IMR-90 (cell line): ENCODE measurements at regions not wholly inside any gene's neighbourhood (a gene's known extent, or its start where the extent isn't known, plus 50 kb on each side); places are given as distances from the start of the nearest gene placed in this dataset.

Experiments
- ATAC-seq: fragments of 200-7000 bp; cut with Tn5 transposase; 2 replicates; pipeline ENCODE4 v1.9.1; 2020; ENCODE audit warnings: low read depth, mild to moderate bottlenecking, moderate library complexity
- BruUV-seq: library from RNA; stranded (reverse); fragments of 400-500 nt; replicated peaks from 2 replicates; lab custom pipeline; 2021; lab: Mats Ljungman, UMichigan
- CTCF ChIA-PET: fragments of 300-600 bp; formaldehyde crosslinking; extraction: SDS; loops from one replicate; lab custom pipeline; 2021; ENCODE audit warnings: antibody characterized with exemption; lab: Yijun Ruan, JAX
- POLR2A ChIA-PET: fragments of 300-600 bp; sonication (Branson Sonifier 250); formaldehyde crosslinking; loops from one replicate; lab custom pipeline; 2022; ENCODE audit warnings: antibody characterized with exemption; ENCODE audit not compliant: unreplicated experiment; lab: Charles Lee
- DNase-seq: peaks from one replicate; pipeline ENCODE4 v3.0.0; 2013
- H2AFZ ChIP-seq: replicated peaks from 2 replicates; pipeline ENCODE3; 2013; ENCODE audit warnings: low read length, mild to moderate bottlenecking; ENCODE audit not compliant: poor library complexity
- H2AK5ac ChIP-seq: 2 replicates; pipeline ENCODE4 v1.6.1; 2013; ENCODE audit warnings: low read depth, low read length, inconsistent platforms
- H2AK9ac ChIP-seq: replicated peaks from 2 replicates; pipeline ENCODE3; 2013; ENCODE audit warnings: mild to moderate bottlenecking, low read depth, low read length, moderate library complexity; ENCODE audit not compliant: poor library complexity
- H2BK120ac ChIP-seq: 2 replicates; pipeline ENCODE4 v1.6.1; 2013; ENCODE audit warnings: low read depth, low read length, inconsistent platforms
- H2BK15ac ChIP-seq: 3 replicates; pipeline ENCODE4 v1.6.1; 2013; ENCODE audit warnings: low read depth, low read length, inconsistent platforms
- H2BK20ac ChIP-seq: 2 replicates; pipeline ENCODE4 v1.6.1; 2013; ENCODE audit warnings: low read depth, mild to moderate bottlenecking, inconsistent platforms, low read length, moderate library complexity
- H2BK5ac ChIP-seq: 2 replicates; pipeline ENCODE4 v1.6.1; 2013; ENCODE audit warnings: mild to moderate bottlenecking, low read depth, low read length, inconsistent platforms; ENCODE audit not compliant: poor library complexity, severe bottlenecking
- H3K14ac ChIP-seq: replicated peaks from 2 replicates; pipeline ENCODE4 v1.6.1; 2013; ENCODE audit warnings: low read depth, low read length, inconsistent platforms
- H3K18ac ChIP-seq: 2 replicates; pipeline ENCODE4 v1.6.1; 2013; ENCODE audit warnings: low read depth, low read length, control low read depth
- H3K23ac ChIP-seq: 2 replicates; pipeline ENCODE4 v1.6.1; 2013; ENCODE audit warnings: low read depth, low read length, inconsistent platforms
- H3K27ac ChIP-seq: 2 replicates; pipeline ENCODE4 v1.5.1; 2013; ENCODE audit warnings: mild to moderate bottlenecking, control low read depth, low read length; ENCODE audit not compliant: insufficient read depth
- H3K27me3 ChIP-seq: 2 replicates; pipeline ENCODE4 v1.6.1; 2013; ENCODE audit warnings: low read length; ENCODE audit not compliant: control insufficient read depth, insufficient read depth
- H3K36me3 ChIP-seq: 2 replicates; pipeline ENCODE4 v1.6.1; 2013; ENCODE audit warnings: low read length, mixed read lengths; ENCODE audit not compliant: control insufficient read depth, insufficient read depth
- H3K4ac ChIP-seq: 2 replicates; pipeline ENCODE4 v1.6.1; 2013; ENCODE audit warnings: low read depth, low read length, inconsistent platforms
- H3K4me1 ChIP-seq: 2 replicates; pipeline ENCODE4 v1.6.1; 2013; ENCODE audit warnings: low read length, mixed read lengths; ENCODE audit not compliant: control insufficient read depth, insufficient read depth
- H3K4me2 ChIP-seq: 2 replicates; pipeline ENCODE4 v1.6.1; 2013; ENCODE audit warnings: low read depth, mild to moderate bottlenecking, control low read depth, low read length, moderate library complexity
- H3K4me3 ChIP-seq: 2 replicates; pipeline ENCODE4 v1.5.1; 2013; ENCODE audit warnings: low read depth, mild to moderate bottlenecking, control low read depth, low read length, moderate library complexity; ENCODE audit not compliant: insufficient read depth
- H3K56ac ChIP-seq: 2 replicates; pipeline ENCODE4 v1.6.1; 2013; ENCODE audit warnings: low read length, inconsistent platforms; ENCODE audit not compliant: insufficient read depth; ENCODE audit errors: extremely low read depth
- H3K79me1 ChIP-seq, 2 experiments: 2 replicates each; pipeline ENCODE4 v1.6.1; 2013; ENCODE audit warnings: low read length in 2 of 2, inconsistent platforms in 1 of 2, low read depth in 1 of 2
- H3K9ac ChIP-seq: 2 replicates; pipeline ENCODE4 v1.6.1; 2013; ENCODE audit warnings: low read depth, low read length, control low read depth
- H3K9me1 ChIP-seq: 2 replicates; pipeline ENCODE4 v1.6.1; 2013; ENCODE audit warnings: low read length, inconsistent platforms; ENCODE audit not compliant: insufficient read depth
- H3K9me3 ChIP-seq: 2 replicates; pipeline ENCODE4 v1.6.1; 2013; ENCODE audit warnings: low read length; ENCODE audit not compliant: control insufficient read depth, insufficient read depth
- H4K20me1 ChIP-seq: 2 replicates; pipeline ENCODE4 v1.6.1; 2013; ENCODE audit warnings: low read length, inconsistent platforms; ENCODE audit not compliant: insufficient read depth
- H4K5ac ChIP-seq: 2 replicates; pipeline ENCODE4 v1.6.1; 2013; ENCODE audit warnings: mild to moderate bottlenecking, low read depth, low read length, control low read depth
- H4K8ac ChIP-seq, 2 experiments: 2 replicates each; pipeline ENCODE4 v1.6.1; 2013; ENCODE audit warnings: low read depth in 2 of 2, low read length in 2 of 2, control low read depth in 1 of 2, inconsistent platforms in 1 of 2
- H4K91ac ChIP-seq: 2 replicates; pipeline ENCODE4 v1.6.1; 2013; ENCODE audit warnings: low read depth, low read length, inconsistent platforms; ENCODE audit not compliant: insufficient read depth
- BHLHE40 ChIP-seq: fragments of 150-350 bp; IDR thresholded peaks from 2 replicates; pipeline ENCODE4 v1.6.1; 2016; ENCODE audit warnings: mild to moderate bottlenecking, low read depth, low read length
- CHD1 ChIP-seq: IDR thresholded peaks from 2 replicates; pipeline ENCODE4 v1.6.1; 2012; ENCODE audit warnings: low read depth, low read length, improper control_type of control experiment
- CTCF ChIP-seq: conservative IDR thresholded peaks from 2 replicates; pipeline ENCODE4 v1.5.1; 2012; ENCODE audit warnings: mild to moderate bottlenecking, low read depth, low read length, improper control_type of control experiment
- MAFK ChIP-seq: IDR thresholded peaks from 2 replicates; pipeline ENCODE4 v1.6.1; 2012; ENCODE audit warnings: low read depth, low read length, improper control_type of control experiment
- MAZ ChIP-seq: IDR thresholded peaks from 2 replicates; pipeline ENCODE4 v1.6.1; 2012; ENCODE audit warnings: low read depth, mild to moderate bottlenecking, low read length, improper control_type of control experiment, moderate library complexity, borderline replicate concordance
- MXI1 ChIP-seq: IDR thresholded peaks from 2 replicates; pipeline ENCODE4 v1.6.1; 2012; ENCODE audit warnings: low read depth, mild to moderate bottlenecking, low read length, moderate library complexity, borderline replicate concordance
- NFE2L2 ChIP-seq: fragments of 150-350 bp; IDR thresholded peaks from 2 replicates; pipeline ENCODE4 v1.6.1; 2016; ENCODE audit warnings: low read depth, mild to moderate bottlenecking, low read length
- RAD21 ChIP-seq: IDR thresholded peaks from 2 replicates; pipeline ENCODE4 v1.6.1; 2012; ENCODE audit warnings: low read length, improper control_type of control experiment
- RCOR1 ChIP-seq: IDR thresholded peaks from 2 replicates; pipeline ENCODE4 v1.6.1; 2012; ENCODE audit warnings: mild to moderate bottlenecking, low read length, improper control_type of control experiment; ENCODE audit not compliant: insufficient replicate concordance
- RFX5 ChIP-seq: IDR thresholded peaks from 2 replicates; pipeline ENCODE4 v1.8.0; 2012; ENCODE audit warnings: low read depth, mild to moderate bottlenecking, low read length, moderate library complexity
- SMC3 ChIP-seq: fragments of 150-350 bp; IDR thresholded peaks from 2 replicates; pipeline ENCODE4 v1.6.1; 2016; ENCODE audit warnings: low read depth, mild to moderate bottlenecking, antibody characterized with exemption, low read length, moderate library complexity
- WGBS, 2 experiments: methylation state at CpG; one replicate each; pipeline versions ENCODE4 v1.1.5 to v1.1.7; 2013; ENCODE audit warnings: missing lambda C conversion rate in 2 of 2; ENCODE audit not compliant: insufficient read length in 1 of 2; ENCODE audit errors: extremely low coverage in 2 of 2; 5-methylcytosine and 5-hydroxymethylcytosine counted together
- dilution Hi-C: fragments of 300-500 bp; cut with HindIII; formaldehyde crosslinking; loops from one replicate; pipeline ENCODE4 v1.14.3; 2018; ENCODE audit warnings: low sequenced_read_pairs; ENCODE audit not compliant: unreplicated experiment
- in situ Hi-C: fragments of 300-500 bp; cut with MboI; formaldehyde crosslinking; loops from 3 replicates; pipeline ENCODE4 v1.14.3; 2019; ENCODE audit warnings: low sequenced_read_pairs, inconsistent platforms, mixed read lengths
- intact Hi-C: fragments of 100-400 bp; cut with micrococcal nuclease; formaldehyde crosslinking; loops from 2 replicates; pipeline ENCODE4 v1.10.0; 2022

GRCh38 chr7:53111031-53111430, 75.6 kb downstream of the POM121L12 start:
- DNase-seq (no peak), ATAC-seq (no peak)
- in situ Hi-C loops = no loop called here

More at GRCh38 chr7:53111031-53111430, 75.6 kb downstream of the POM121L12 start:
- Histone ChIP-seq H3K36me3 (no peaks in the 10 kb centered on the region), H2BK120ac (no peak overlapping the region), H3K9me1 (no peaks in the 10 kb centered on the region), H3K27me3 (no peaks in the 10 kb centered on the region), H3K27ac (no peak overlapping the region), H3K79me1 (no peaks in the 10 kb centered on the region), H3K4me2 (no peak overlapping the region), H3K56ac (no peak overlapping the region), H3K14ac (no peak overlapping the region), H3K4me3 (no peak overlapping the region), H3K4me1 (no peaks in the 10 kb centered on the region), H4K20me1 (no peaks in the 10 kb centered on the region), H3K18ac (no peak overlapping the region), H2AFZ (no peak overlapping the region), H2BK20ac (no peak overlapping the region), H2AK9ac (no peak overlapping the region), H3K4ac (no peak overlapping the region), H2BK5ac (no peak overlapping the region), H2BK15ac (no peak overlapping the region), H4K8ac (no peak overlapping the region), H3K9ac (no peak overlapping the region), H4K91ac (no peak overlapping the region), H3K23ac (no peak overlapping the region), H3K9me3 (peaks cover 7% of the 10 kb centered on the region; the same call in 1 of the 2 replicates), H2AK5ac (no peak overlapping the region), H4K5ac (no peak overlapping the region)
- CTCF ChIA-PET = no interaction called here
- intact Hi-C loops (no loop called here), dilution Hi-C loops (no loop called here)
- TF ChIP-seq RFX5 = no peak
- TF ChIP-seq RCOR1 = no peak
- no peak for TF ChIP-seq SMC3
- no peak for TF ChIP-seq NFE2L2
- TF ChIP-seq CHD1 = no peak
- no peak for TF ChIP-seq MAZ
- no peak for TF ChIP-seq MAFK
- TF ChIP-seq CTCF = no peak
- no peak for TF ChIP-seq BHLHE40
- no peak for TF ChIP-seq MXI1
- no peak for TF ChIP-seq RAD21
- BruUV-seq = no TSS peak
- POLR2A ChIA-PET = no interaction called here
- 0% methylated on average over 1 of the region's 1 CpG; no CpG with 5 or more reads in 1 of the 2 experiments for WGBS, 2 experiments
